Activated CD8-positive, alpha-beta T cell treated with anti-CD3 and anti-CD28 coated beads for 36 hours (primary cell): ENCODE measurements at regions not wholly inside any gene's neighbourhood (a gene's known extent, or its start where the extent isn't known, plus 50 kb on each side); places are given as distances from the start of the nearest gene placed in this dataset.

Source experiments
- ATAC-seq: fragments of 200-7000 bp; cut with Tn5 transposase; one replicate; pipeline ENCODE4 v1.10.0; 2021; ENCODE audit warnings: mild to moderate bottlenecking, moderate library complexity
- CTCF ChIA-PET: fragments of 350-600 bp; sonication (Branson Sonifier 250); formaldehyde crosslinking; loops from one replicate; lab custom pipeline; 2021; ENCODE audit warnings: antibody characterized with exemption; lab: Charles Lee
- POLR2A ChIA-PET: fragments of 350-600 bp; sonication (Branson Sonifier 250); formaldehyde crosslinking; loops from one replicate; lab custom pipeline; 2021; ENCODE audit warnings: antibody characterized with exemption; lab: Charles Lee
- DNase-seq: peaks from one replicate; pipeline ENCODE4 v3.0.0-alpha.2; 2020
- H3K27ac Mint-ChIP-seq: one replicate; pipeline ENCODE4 v1.8.0; 2021; ENCODE audit warnings: mild to moderate bottlenecking, mixed read lengths
- H3K27me3 Mint-ChIP-seq: one replicate; pipeline ENCODE4 v1.8.0; 2021; ENCODE audit warnings: mixed read lengths
- H3K36me3 Mint-ChIP-seq: one replicate; pipeline ENCODE4 v1.8.0; 2021; ENCODE audit warnings: low read depth, mixed read lengths
- H3K4me1 Mint-ChIP-seq: one replicate; pipeline ENCODE4 v1.8.0; 2021; ENCODE audit warnings: low read depth, mixed read lengths
- H3K4me3 Mint-ChIP-seq: one replicate; pipeline ENCODE4 v1.8.0; 2021; ENCODE audit warnings: mild to moderate bottlenecking, moderate library complexity, mixed read lengths
- H3K9me3 Mint-ChIP-seq: one replicate; pipeline ENCODE4 v1.8.0; 2021; ENCODE audit warnings: mixed read lengths
- CTCF ChIP-seq: fragments of 200-600 bp; IDR thresholded peaks from one replicate; pipeline ENCODE4 v1.8.0; 2022; ENCODE audit warnings: antibody characterized with exemption, mild to moderate bottlenecking
- intact Hi-C: fragments of 100-400 bp; cut with micrococcal nuclease; formaldehyde crosslinking; loops from one replicate; pipeline ENCODE4 v1.10.0; 2022

- no peak overlapping the region for H3K4me3 Mint-ChIP-seq
- DNase-seq (no peak), ATAC-seq (no peak)
- ChIA-PET POLR2A (no interaction called here), CTCF (no interaction called here)
- peaks cover 1% of the 10 kb centered on the region for H3K27me3 Mint-ChIP-seq
- H3K9me3 Mint-ChIP-seq = no peaks in the 10 kb centered on the region
- no peak overlapping the region for H3K27ac Mint-ChIP-seq
- intact Hi-C loops = no loop called here
- TF ChIP-seq CTCF = no peak
- H3K36me3 Mint-ChIP-seq = no peaks in the 10 kb centered on the region
- H3K4me1 Mint-ChIP-seq = no peaks in the 10 kb centered on the region
Observed at GRCh38 chr5:2141254-2142000, 258.7 kb upstream of the IRX4 start.

GRCh38 chr5:2140501-2141175, 257.9 kb upstream of the IRX4 start:
- DNase-seq = no peak

GRCh38 chr5:2139478-2139877, 256.8 kb upstream of the IRX4 start:
- DNase-seq (no peak), ATAC-seq (no peak)
- Mint-ChIP-seq H3K9me3 (no peaks in the 10 kb centered on the region), H3K27ac (no peak overlapping the region), H3K27me3 (peaks cover 2% of the 10 kb centered on the region), H3K36me3 (no peaks in the 10 kb centered on the region), H3K4me1 (no peaks in the 10 kb centered on the region), H3K4me3 (no peak overlapping the region)
- POLR2A ChIA-PET = interaction anchor here (0.7 kb wide), 1 partner anchor 893 kb away, joined by 3 read pairs; no protein-coding TSS in a partner anchor
- intact Hi-C loops = no loop called here
- CTCF ChIA-PET = no interaction called here
- no peak for TF ChIP-seq CTCF

More at GRCh38 chr5:2140501-2141175, 257.9 kb upstream of the IRX4 start:
- intact Hi-C loops = no loop called here
- Mint-ChIP-seq H3K9me3 (no peaks in the 10 kb centered on the region), H3K4me3 (no peak overlapping the region), H3K27me3 (peaks cover 2% of the 10 kb centered on the region), H3K4me1 (no peaks in the 10 kb centered on the region), H3K36me3 (no peaks in the 10 kb centered on the region), H3K27ac (no peak overlapping the region)
- no peak for ATAC-seq
- CTCF ChIA-PET = no interaction called here
- TF ChIP-seq CTCF = no peak
- POLR2A ChIA-PET = no interaction called here

- intact Hi-C loops = no loop called here
- H3K27me3 Mint-ChIP-seq = peaks cover 2% of the 10 kb centered on the region
- H3K4me1 Mint-ChIP-seq = no peaks in the 10 kb centered on the region
- H3K36me3 Mint-ChIP-seq = no peaks in the 10 kb centered on the region
- no peak for ATAC-seq
- no peak for DNase-seq
- CTCF ChIA-PET = no interaction called here
- POLR2A ChIA-PET = no interaction called here
- no peak overlapping the region for H3K27ac Mint-ChIP-seq
- TF ChIP-seq CTCF = no peak
- no peaks in the 10 kb centered on the region for H3K9me3 Mint-ChIP-seq
- H3K4me3 Mint-ChIP-seq = no peak overlapping the region
Observed at GRCh38 chr5:2138896-2139295, 256.2 kb upstream of the IRX4 start.

- POLR2A ChIA-PET = no interaction called here
- no peak overlapping the region for H3K4me3 Mint-ChIP-seq
- ATAC-seq = no peak
- no peaks in the 10 kb centered on the region for H3K4me1 Mint-ChIP-seq
- intact Hi-C loops = no loop called here
- H3K9me3 Mint-ChIP-seq = no peaks in the 10 kb centered on the region
- H3K27ac Mint-ChIP-seq = no peak overlapping the region
- DNase-seq = no peak
- no peak for TF ChIP-seq CTCF
- CTCF ChIA-PET = no interaction called here
- peaks cover 2% of the 10 kb centered on the region for H3K27me3 Mint-ChIP-seq
- H3K36me3 Mint-ChIP-seq = no peaks in the 10 kb centered on the region
Observed at GRCh38 chr5:2137444-2138050, 254.8 kb upstream of the IRX4 start.
